Left lung (tissue), 4 donors: ENCODE measurements at regions not wholly inside any gene's neighbourhood (a gene's known extent, or its start where the extent isn't known, plus 50 kb on each side); places are given as distances from the start of the nearest gene placed in this dataset.
A peak's percentile ranks its signal among the peaks of the same experiment; 100 is the strongest.

Experiments
- ATAC-seq: fragments of 200-7000 bp; cut with Tn5 transposase; one replicate; pipeline ENCODE4 v1.9.1; 2020; ENCODE audit warnings: moderate library complexity
- DNase-seq, 4 donors: peaks; one replicate each; pipeline ENCODE4 v3.0.0-alpha.2; 2013 to 2020
- H3K27ac ChIP-seq, 2 donors: fragments of 200-600 bp; sonication (generic) in 1 of 2; one replicate each; pipeline versions ENCODE4 v1.5.0 to v1.8.0; 2020 to 2021
- H3K27me3 ChIP-seq, 2 donors: fragments of 200-600 bp; sonication (generic) in 1 of 2; one replicate each; pipeline versions ENCODE4 v1.5.0 to v1.8.0; 2020 to 2021
- H3K36me3 ChIP-seq, 2 donors: fragments of 200-600 bp; sonication (generic) in 1 of 2; one replicate each; pipeline versions ENCODE4 v1.5.0 to v1.8.0; 2020 to 2021
- H3K4me1 ChIP-seq, 2 donors: fragments of 200-600 bp; one replicate each; pipeline ENCODE4 v1.8.0; 2021
- H3K4me3 ChIP-seq, 2 donors: fragments of 200-600 bp; sonication (generic) in 1 of 2; one replicate each; pipeline versions ENCODE4 v1.5.0 to v1.8.0; 2020 to 2021; ENCODE audit warnings: mild to moderate bottlenecking in 1 of 2
- H3K9me3 ChIP-seq, 2 donors: fragments of 200-600 bp; sonication (generic) in 1 of 2; one replicate each; pipeline versions ENCODE4 v1.5.0 to v1.8.0; 2020 to 2021
- intact Hi-C, 2 donors: fragments of 100-400 bp; cut with DNase I; formaldehyde crosslinking; loops; one replicate each; pipeline versions ENCODE4 v1.11.2 to v1.14.2; 2022
- TF ChIP-seq, protein P1 (sequence below), 2 donors: fragments of 200-600 bp; sonication (generic) in 1 of 2; IDR thresholded peaks; one replicate each; pipeline versions ENCODE4 v1.5.0 to v1.8.0; 2021; ENCODE audit warnings: antibody characterized with exemption in 2 of 2
- donor health status: DM: no; HTN: yes; CAD: no.
- donor health status: DM: no; HTN: no; CAD: no.

DNA sequence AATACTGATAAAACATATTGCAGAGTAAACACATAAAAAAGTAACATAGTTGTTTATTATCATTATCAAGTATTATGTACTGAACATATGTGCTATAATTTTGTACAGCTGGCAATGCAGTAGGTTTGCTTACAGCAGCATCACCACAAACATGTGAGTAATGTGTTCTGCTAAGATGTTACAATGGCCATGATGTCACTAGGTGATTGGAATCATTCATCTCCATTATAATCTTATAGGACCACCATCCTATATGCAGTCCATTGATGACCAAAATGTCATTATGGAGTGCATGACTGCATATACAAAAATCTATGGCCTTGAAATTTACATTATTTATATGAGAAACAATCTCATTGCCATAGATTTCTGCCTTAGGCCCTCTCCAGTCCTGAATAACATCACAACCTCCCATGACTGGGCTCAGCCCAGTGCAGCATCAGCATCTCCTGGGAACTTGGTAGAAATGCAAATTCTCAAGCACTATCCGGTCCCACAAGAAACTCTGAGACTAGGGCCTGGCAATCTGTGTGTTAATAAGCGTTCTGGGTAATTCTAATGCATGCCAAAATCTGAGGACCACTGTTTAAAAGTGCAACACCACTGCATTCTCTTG, 352.0 kb upstream of the MARCKS start:
- H3K4me1 ChIP-seq, result no peaks in the 10 kb centered on the region
- TF ChIP-seq, protein P1, sequence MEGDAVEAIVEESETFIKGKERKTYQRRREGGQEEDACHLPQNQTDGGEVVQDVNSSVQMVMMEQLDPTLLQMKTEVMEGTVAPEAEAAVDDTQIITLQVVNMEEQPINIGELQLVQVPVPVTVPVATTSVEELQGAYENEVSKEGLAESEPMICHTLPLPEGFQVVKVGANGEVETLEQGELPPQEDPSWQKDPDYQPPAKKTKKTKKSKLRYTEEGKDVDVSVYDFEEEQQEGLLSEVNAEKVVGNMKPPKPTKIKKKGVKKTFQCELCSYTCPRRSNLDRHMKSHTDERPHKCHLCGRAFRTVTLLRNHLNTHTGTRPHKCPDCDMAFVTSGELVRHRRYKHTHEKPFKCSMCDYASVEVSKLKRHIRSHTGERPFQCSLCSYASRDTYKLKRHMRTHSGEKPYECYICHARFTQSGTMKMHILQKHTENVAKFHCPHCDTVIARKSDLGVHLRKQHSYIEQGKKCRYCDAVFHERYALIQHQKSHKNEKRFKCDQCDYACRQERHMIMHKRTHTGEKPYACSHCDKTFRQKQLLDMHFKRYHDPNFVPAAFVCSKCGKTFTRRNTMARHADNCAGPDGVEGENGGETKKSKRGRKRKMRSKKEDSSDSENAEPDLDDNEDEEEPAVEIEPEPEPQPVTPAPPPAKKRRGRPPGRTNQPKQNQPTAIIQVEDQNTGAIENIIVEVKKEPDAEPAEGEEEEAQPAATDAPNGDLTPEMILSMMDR (IDR thresholded peaks at IDR 0.05), result no peak
- H3K27ac ChIP-seq, result no peak overlapping the region
- no peaks in the 10 kb centered on the region for H3K27me3 ChIP-seq
- ATAC-seq (no peak), DNase-seq (no peak)
- H3K9me3 ChIP-seq, result no peaks in the 10 kb centered on the region
- intact Hi-C loops, result no loop called here
- no peak overlapping the region for H3K4me3 ChIP-seq
- no peaks in the 10 kb centered on the region for H3K36me3 ChIP-seq

DNA sequence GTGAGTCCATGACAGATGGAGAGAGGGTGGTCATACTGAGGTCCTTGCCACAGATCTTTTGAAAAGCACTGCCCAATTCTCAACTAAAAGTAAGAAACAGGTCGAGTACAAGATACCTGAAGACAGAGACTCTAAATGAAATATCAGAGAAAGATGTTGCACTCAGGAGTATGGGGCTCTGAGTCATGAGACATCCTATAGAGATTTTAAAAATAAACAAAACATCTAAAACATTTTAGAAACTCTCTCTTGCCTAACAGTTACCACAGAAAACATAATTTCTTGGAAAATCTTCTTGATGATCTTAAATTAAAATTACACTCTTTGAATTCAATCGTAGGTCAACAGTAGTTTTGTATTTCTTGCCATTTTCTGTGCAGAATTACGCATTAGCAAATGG, 348.9 kb upstream of the MARCKS start:
- Histone ChIP-seq H3K36me3 (no peaks in the 10 kb centered on the region), H3K27ac (no peak overlapping the region), H3K4me1 (no peaks in the 10 kb centered on the region), H3K4me3 (no peak overlapping the region), H3K9me3 (no peaks in the 10 kb centered on the region), H3K27me3 (no peaks in the 10 kb centered on the region)
- DNase-seq (no peak), ATAC-seq (no peak)
- TF ChIP-seq, protein P1 (IDR thresholded peaks at IDR 0.05), result no peak
- intact Hi-C loops, result no loop called here

DNA sequence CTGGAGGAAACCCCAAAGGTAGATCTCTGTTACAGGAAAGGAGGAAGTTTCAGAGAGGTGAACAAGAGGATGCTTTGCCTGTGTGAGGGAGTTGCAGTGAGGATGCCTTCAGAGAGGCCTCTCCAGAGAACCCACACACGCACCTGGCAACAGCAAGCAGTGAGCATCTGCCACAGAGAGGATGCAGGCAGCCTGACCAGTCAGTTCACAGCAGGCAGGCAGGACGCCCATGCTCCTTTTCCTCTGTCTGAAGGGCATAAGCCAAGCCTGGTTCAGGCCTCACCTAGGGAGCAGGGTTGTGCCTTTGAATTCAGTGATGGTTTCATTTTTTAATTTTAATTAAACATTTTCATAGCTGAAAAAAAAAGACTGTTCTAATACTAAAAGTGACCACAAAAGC, 346.0 kb upstream of the MARCKS start:
- Histone ChIP-seq H3K27me3 (no peaks in the 10 kb centered on the region), H3K36me3 (no peaks in the 10 kb centered on the region)
- intact Hi-C loops, result no loop called here

DNA sequence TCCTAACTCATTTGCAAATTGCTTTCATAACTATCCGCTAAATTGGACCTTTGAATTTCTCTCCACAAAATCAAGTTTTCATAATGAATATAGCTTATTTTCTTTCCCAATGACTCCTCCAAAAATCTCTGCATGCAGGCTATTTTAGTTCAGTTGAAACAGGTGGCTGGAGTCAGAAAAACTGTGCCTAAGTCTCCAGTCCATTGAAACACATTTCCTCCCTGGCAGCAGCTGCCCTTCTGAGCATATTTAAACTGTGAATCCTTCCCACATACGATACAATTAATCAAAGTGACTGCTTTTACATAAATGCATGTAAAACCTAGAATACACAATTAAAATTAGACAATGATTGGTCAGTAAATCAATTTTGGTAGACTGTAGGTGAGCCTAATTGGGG, 344.6 kb upstream of the MARCKS start:
- no peak overlapping the region for H3K4me3 ChIP-seq
- intact Hi-C loops, result no loop called here
- TF ChIP-seq, protein P1 (IDR thresholded peaks at IDR 0.05), result no peak

More for the DNA sequence above, 346.0 kb upstream of the MARCKS start:
- DNase-seq, result no peak
- Histone ChIP-seq H3K9me3 (no peaks in the 10 kb centered on the region), H3K4me3 (no peak overlapping the region), H3K4me1 (no peaks in the 10 kb centered on the region), H3K27ac (no peak overlapping the region)
- TF ChIP-seq, protein P1 (IDR thresholded peaks at IDR 0.05), result no peak
- no peak for ATAC-seq

DNA sequence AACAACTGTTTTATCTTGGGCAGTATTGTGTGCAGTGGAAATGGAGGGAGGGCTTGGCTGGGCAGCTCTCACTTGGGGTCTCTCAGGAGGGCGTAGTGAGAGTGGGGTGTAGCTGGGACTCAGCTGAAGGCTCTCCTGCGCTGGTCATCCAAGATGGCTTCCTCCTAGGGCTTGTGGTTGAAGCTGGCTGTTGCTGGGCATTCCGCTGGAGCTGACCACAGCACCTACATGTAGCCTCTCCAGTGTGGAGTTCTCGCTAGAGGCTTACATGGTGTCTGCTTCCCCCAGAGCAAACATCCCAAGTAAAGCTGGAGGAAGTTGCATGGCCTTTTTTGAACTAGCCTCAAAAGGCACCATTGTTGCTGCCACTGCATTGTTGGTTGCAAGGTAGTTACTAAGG, 344.1 kb upstream of the MARCKS start:
- no peak overlapping the region for H3K27ac ChIP-seq
- no peak overlapping the region for H3K4me3 ChIP-seq
- TF ChIP-seq, protein P1 (IDR thresholded peaks at IDR 0.05), result no peak
- no peaks in the 10 kb centered on the region for H3K27me3 ChIP-seq
- no peaks in the 10 kb centered on the region for H3K4me1 ChIP-seq
- DNase-seq (peak in 1 of 4 donors; percentile 31), ATAC-seq (no peak)
- H3K36me3 ChIP-seq, result no peaks in the 10 kb centered on the region
- intact Hi-C loops, result no loop called here
- no peaks in the 10 kb centered on the region for H3K9me3 ChIP-seq

More for the DNA sequence above, 344.6 kb upstream of the MARCKS start:
- no peak for ATAC-seq
- no peaks in the 10 kb centered on the region for H3K27me3 ChIP-seq
- H3K36me3 ChIP-seq, result no peaks in the 10 kb centered on the region
- no peaks in the 10 kb centered on the region for H3K9me3 ChIP-seq
- no peak overlapping the region for H3K27ac ChIP-seq
- H3K4me1 ChIP-seq, result no peaks in the 10 kb centered on the region
- DNase-seq, result no peak
